ENCODE measurements at regions not wholly inside any gene's neighbourhood (a gene's known extent, or its start where the extent isn't known, plus 50 kb on each side); places are given as distances from the start of the nearest gene placed in this dataset.

DNA sequence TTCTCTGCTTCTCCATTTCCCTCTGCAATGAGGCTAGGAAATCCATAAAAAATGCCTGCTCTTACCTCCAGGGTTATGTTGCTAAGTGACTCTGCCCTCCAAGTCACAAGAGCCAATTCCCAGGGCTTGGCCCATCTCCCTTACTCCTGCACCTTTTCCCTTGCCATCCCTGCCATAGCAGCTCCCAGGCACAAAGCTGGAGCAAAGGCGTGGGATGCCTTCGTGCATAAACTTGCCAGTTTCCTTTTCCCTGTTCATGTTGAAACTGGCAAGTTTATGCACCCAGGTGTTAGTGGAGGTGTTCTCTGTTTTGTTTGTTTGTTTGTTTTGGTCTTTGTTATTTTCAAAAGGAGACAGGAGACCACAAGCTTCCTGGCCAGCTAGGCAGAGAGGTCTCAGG, 195.1 kb downstream of the ACKR3 start:
- no peak overlapping the region for H3K4me3 ChIP-seq (replicated peaks in 1 of 3; ENCODE audit: insufficient read depth in 1 of 3, low read depth in 2 of 3, low read length in 3 of 3)
- H3K79me2 ChIP-seq (ENCODE audit: insufficient read depth, low read length): no peaks in the 10 kb centered on the region
- H3K36me3 ChIP-seq (replicated peaks in 1 of 2; ENCODE audit: control insufficient read depth in 1 of 2, insufficient read depth in 2 of 2, low read length in 2 of 2): no peaks in the 10 kb centered on the region
- TF ChIP-seq MEIS2 (CRISPR knock-in tag; IDR thresholded peaks at IDR 0.05): no peak
- no peak for TF ChIP-seq PHF5A (CRISPR knock-in tag; IDR thresholded peaks at IDR 0.05; ENCODE audit: low read depth, unreplicated experiment)
- TF ChIP-seq, protein P1, sequence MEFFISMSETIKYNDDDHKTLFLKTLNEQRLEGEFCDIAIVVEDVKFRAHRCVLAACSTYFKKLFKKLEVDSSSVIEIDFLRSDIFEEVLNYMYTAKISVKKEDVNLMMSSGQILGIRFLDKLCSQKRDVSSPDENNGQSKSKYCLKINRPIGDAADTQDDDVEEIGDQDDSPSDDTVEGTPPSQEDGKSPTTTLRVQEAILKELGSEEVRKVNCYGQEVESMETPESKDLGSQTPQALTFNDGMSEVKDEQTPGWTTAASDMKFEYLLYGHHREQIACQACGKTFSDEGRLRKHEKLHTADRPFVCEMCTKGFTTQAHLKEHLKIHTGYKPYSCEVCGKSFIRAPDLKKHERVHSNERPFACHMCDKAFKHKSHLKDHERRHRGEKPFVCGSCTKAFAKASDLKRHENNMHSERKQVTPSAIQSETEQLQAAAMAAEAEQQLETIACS (CRISPR knock-in tag; IDR thresholded peaks at IDR 0.05): no peak
- TF ChIP-seq, protein P2, sequence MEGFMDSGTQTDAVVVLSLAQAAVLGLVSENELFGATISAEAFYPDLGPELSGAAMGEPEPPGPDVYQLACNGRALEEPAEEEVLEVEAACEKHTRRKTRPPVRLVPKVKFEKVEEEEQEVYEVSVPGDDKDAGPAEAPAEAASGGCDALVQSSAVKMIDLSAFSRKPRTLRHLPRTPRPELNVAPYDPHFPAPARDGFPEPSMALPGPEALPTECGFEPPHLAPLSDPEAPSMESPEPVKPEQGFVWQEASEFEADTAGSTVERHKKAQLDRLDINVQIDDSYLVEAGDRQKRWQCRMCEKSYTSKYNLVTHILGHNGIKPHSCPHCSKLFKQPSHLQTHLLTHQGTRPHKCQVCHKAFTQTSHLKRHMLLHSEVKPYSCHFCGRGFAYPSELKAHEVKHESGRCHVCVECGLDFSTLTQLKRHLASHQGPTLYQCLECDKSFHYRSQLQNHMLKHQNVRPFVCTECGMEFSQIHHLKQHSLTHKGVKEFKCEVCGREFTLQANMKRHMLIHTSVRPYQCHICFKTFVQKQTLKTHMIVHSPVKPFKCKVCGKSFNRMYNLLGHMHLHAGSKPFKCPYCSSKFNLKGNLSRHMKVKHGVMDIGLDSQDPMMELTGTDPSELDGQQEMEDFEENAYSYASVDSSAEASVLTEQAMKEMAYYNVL (CRISPR knock-in tag; IDR thresholded peaks at IDR 0.05; ENCODE audit: borderline replicate concordance): no peak
- TF ChIP-seq NR2F2 (IDR thresholded peaks at IDR 0.05; ENCODE audit: borderline replicate concordance, low read depth): no peak
- TF ChIP-seq TGIF2 (CRISPR knock-in tag; IDR thresholded peaks at IDR 0.05): no peak
- no peak for TF ChIP-seq SAP130 (CRISPR knock-in tag; IDR thresholded peaks at IDR 0.05; ENCODE audit: low read depth)
- no peak for TF ChIP-seq PCBP2 (optimal IDR thresholded peaks at IDR 0.05; ENCODE audit: low read depth, low read length, poor library complexity, severe bottlenecking)
- in situ Hi-C loops (cut with HindIII; ENCODE audit: extremely low pct_ligation_motif_present, low pct_unique_long_range_greater_than_20kb): no loop called here
- H2AFZ ChIP-seq (ENCODE audit: low read length): no peak overlapping the region
- no peaks in the 10 kb centered on the region for H3K9me3 ChIP-seq (ENCODE audit: low read length)
- H3K27me3 ChIP-seq (ENCODE audit: control insufficient read depth in 1 of 2, insufficient read depth in 2 of 2, low read length in 2 of 2): no peaks in the 10 kb centered on the region; a peak in 2 of 5 replicates
- DNase-seq (ENCODE audit: low spot score) (no peak), ATAC-seq (no peak), FAIRE-seq (no peak)
- no peaks in the 10 kb centered on the region for H3K4me1 ChIP-seq (ENCODE audit: insufficient read depth, low read length)
- WGBS (ENCODE audit: low lambda C conversion rate): 18% methylated on average over 2 of the region's 2 CpGs
- BruUV-seq (replicated peaks): no TSS peak
- H3K4me2 ChIP-seq (ENCODE audit: low read depth, low read length): no peak overlapping the region
- H4K20me1 ChIP-seq (ENCODE audit: insufficient read depth, low read length): no peaks in the 10 kb centered on the region
- intact Hi-C loops (cut with micrococcal nuclease; ENCODE audit: unreplicated experiment): no loop called here
- H3K9ac ChIP-seq (ENCODE audit: insufficient read depth, low read depth, low read length): no peak overlapping the region
- no peak overlapping the region for H3K27ac ChIP-seq (ENCODE audit: extremely low read length, insufficient read depth, low read length)
- CTCF ChIA-PET (ENCODE audit: low intra/inter-chr PET ratio, low total read pairs): no interaction called here
- POLR2A ChIA-PET: no interaction called here

Measured in HepG2 (cell line).